ENCODE measurements at regions not wholly inside any gene's neighbourhood (a gene's known extent, or its start where the extent isn't known, plus 50 kb on each side); places are given as distances from the start of the nearest gene placed in this dataset.

DNA sequence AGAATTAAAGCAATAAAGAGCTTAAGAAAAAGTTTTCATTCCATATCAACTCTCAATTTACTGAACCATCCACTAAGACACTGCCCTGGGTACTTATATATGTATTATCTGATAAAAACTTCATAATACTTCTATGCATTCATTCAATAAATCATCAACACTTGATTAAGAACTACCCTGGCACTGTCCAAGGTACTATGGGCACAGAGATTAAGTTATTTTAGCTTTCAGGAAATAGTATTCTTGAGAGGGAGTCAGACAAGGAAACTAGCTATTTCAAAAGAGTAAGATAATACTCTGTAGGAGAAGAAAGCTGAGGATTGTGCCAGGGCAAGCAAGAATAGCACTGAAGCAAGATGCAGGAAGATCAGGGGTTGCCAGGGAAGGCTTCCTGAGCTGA lies 640.8 kb downstream of the FAM181B start:
- no peak overlapping the region for H3K18ac ChIP-seq (ENCODE audit: low read length)
- H3K4me1 ChIP-seq (ENCODE audit: control insufficient read depth in 1 of 2, insufficient read depth in 2 of 2, low read length in 2 of 2): peaks cover 0 to 5% of the 10 kb centered on the region in 2 experiments

DNA sequence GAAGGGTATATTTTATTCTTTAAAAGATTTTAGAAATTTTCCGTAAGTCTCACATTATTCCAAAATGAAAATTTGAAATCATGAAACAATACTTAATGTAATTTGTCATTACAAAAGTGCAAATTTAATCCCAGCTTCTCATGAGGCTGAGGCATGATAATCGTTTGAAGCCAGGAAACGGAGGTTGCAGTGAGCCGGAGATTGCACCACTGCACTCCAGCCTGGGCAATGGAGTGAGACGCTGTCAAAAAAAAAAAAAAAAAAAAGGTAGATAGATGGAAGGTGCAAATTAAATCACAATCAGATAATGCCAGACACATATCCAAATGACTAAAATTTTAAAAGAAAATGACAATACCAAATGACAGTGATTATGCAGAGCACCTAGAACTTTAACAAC lies 644.2 kb downstream of the FAM181B start:
- Histone ChIP-seq H2BK120ac (ENCODE audit: insufficient read depth, low read length, poor library complexity) (no peak overlapping the region), H3K79me2 (ENCODE audit: control insufficient read depth, insufficient read depth, low read length, poor library complexity) (no peaks in the 10 kb centered on the region), H2AK5ac (ENCODE audit: low read length) (no peak overlapping the region), H4K8ac (ENCODE audit: low read depth, low read length) (no peak overlapping the region), H3K9me3 (ENCODE audit: insufficient read depth, low read depth, low read length) (no peaks in the 10 kb centered on the region), H3K27me3 (ENCODE audit: insufficient read depth, low read length) (no peaks in the 10 kb centered on the region), H3K79me1 (ENCODE audit: low read length) (no peaks in the 10 kb centered on the region), H3K18ac (ENCODE audit: low read length) (no peak overlapping the region), H2BK5ac (ENCODE audit: low read depth, low read length, poor library complexity) (no peak overlapping the region), H2BK12ac (ENCODE audit: low read length) (no peak overlapping the region), H3K4me2 (ENCODE audit: low read length) (no peak overlapping the region), H4K12ac (ENCODE audit: low read depth, low read length) (no peak overlapping the region), H2AFZ (ENCODE audit: insufficient read depth, low read length, poor library complexity) (no peak overlapping the region), H3K4me1 (ENCODE audit: control insufficient read depth in 1 of 2, insufficient read depth in 2 of 2, low read length in 2 of 2) (peaks cover 0 to 3% of the 10 kb centered on the region in 2 experiments), H3K23ac (ENCODE audit: low read length) (no peak overlapping the region), H3K4ac (ENCODE audit: low read depth, low read length) (no peak overlapping the region), H3K27ac (ENCODE audit: low read depth, low read length) (no peak overlapping the region), H4K91ac (ENCODE audit: low read depth, low read length) (no peak overlapping the region), H3K4me3 (ENCODE audit: low read depth, low read length) (no peak overlapping the region), H3K36me3 (ENCODE audit: control insufficient read depth in 1 of 2, insufficient read depth in 2 of 2, low read length in 2 of 2) (no peaks in the 10 kb centered on the region), H3K9ac (ENCODE audit: low read length) (no peak overlapping the region), H3K14ac (ENCODE audit: low read length) (no peak overlapping the region)
- no peak for DNase-seq
- no CpG with 5 or more reads among the region's 5 CpGs for WGBS (ENCODE audit: extremely low coverage, insufficient coverage, insufficient read length)

More for the DNA sequence above, 640.8 kb downstream of the FAM181B start:
- H3K27ac ChIP-seq (ENCODE audit: low read depth, low read length): no peak overlapping the region
- no peak overlapping the region for H4K91ac ChIP-seq (ENCODE audit: low read depth, low read length)
- H3K23ac ChIP-seq (ENCODE audit: low read length): no peak overlapping the region
- H3K4me2 ChIP-seq (ENCODE audit: low read length): no peak overlapping the region
- no peak overlapping the region for H2BK120ac ChIP-seq (ENCODE audit: insufficient read depth, low read length, poor library complexity)
- H3K9me3 ChIP-seq (ENCODE audit: insufficient read depth, low read depth, low read length): no peaks in the 10 kb centered on the region
- no peak overlapping the region for H3K4ac ChIP-seq (ENCODE audit: low read depth, low read length)
- H3K79me2 ChIP-seq (ENCODE audit: control insufficient read depth, insufficient read depth, low read length, poor library complexity): no peaks in the 10 kb centered on the region
- H4K12ac ChIP-seq (ENCODE audit: low read depth, low read length): no peak overlapping the region
- H3K36me3 ChIP-seq (ENCODE audit: control insufficient read depth in 1 of 2, insufficient read depth in 2 of 2, low read length in 2 of 2): no peaks in the 10 kb centered on the region
- no peak for DNase-seq
- no peak overlapping the region for H2AFZ ChIP-seq (ENCODE audit: insufficient read depth, low read length, poor library complexity)
- H3K14ac ChIP-seq (ENCODE audit: low read length): no peak overlapping the region
- H2BK12ac ChIP-seq (ENCODE audit: low read length): no peak overlapping the region
- H3K27me3 ChIP-seq (ENCODE audit: insufficient read depth, low read length): no peaks in the 10 kb centered on the region
- H2BK5ac ChIP-seq (ENCODE audit: low read depth, low read length, poor library complexity): no peak overlapping the region
- no peak overlapping the region for H2AK5ac ChIP-seq (ENCODE audit: low read length)
- H3K79me1 ChIP-seq (ENCODE audit: low read length): no peaks in the 10 kb centered on the region
- H4K8ac ChIP-seq (ENCODE audit: low read depth, low read length): no peak overlapping the region
- no peak overlapping the region for H3K9ac ChIP-seq (ENCODE audit: low read length)
- H3K4me3 ChIP-seq (ENCODE audit: low read depth, low read length): no peak overlapping the region

DNA sequence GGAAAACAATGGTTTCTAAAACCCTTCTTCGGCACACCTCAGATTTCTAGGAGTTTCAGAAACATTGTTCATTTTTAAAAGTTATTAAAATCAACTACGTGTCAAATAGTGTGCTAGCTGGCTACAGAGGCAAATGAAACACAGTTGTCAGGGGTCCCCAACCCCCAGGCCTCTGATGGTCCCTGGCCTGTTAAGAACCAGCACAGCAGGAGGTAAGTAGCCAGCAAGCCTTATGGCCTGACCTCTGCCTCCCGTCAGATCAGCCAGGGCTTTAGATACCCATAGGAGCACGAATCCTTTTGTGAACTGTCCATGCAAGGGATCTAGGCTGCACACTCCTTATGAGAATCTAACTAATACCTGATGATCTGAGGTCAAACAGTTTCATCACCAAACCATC lies 648.2 kb downstream of the FAM181B start:
- H3K4me2 ChIP-seq (ENCODE audit: low read length): no peak overlapping the region
- H3K36me3 ChIP-seq (ENCODE audit: control insufficient read depth in 1 of 2, insufficient read depth in 2 of 2, low read length in 2 of 2): no peaks in the 10 kb centered on the region
- H3K79me2 ChIP-seq (ENCODE audit: control insufficient read depth, insufficient read depth, low read length, poor library complexity): no peaks in the 10 kb centered on the region
- H3K4me3 ChIP-seq (ENCODE audit: low read depth, low read length): no peak overlapping the region
- no peak overlapping the region for H3K14ac ChIP-seq (ENCODE audit: low read length)
- no peak overlapping the region for H3K4ac ChIP-seq (ENCODE audit: low read depth, low read length)
- no peak overlapping the region for H2AK5ac ChIP-seq (ENCODE audit: low read length)
- no peak overlapping the region for H3K18ac ChIP-seq (ENCODE audit: low read length)
- no peak overlapping the region for H2BK120ac ChIP-seq (ENCODE audit: insufficient read depth, low read length, poor library complexity)
- H4K12ac ChIP-seq (ENCODE audit: low read depth, low read length): no peak overlapping the region
- no peak overlapping the region for H2AFZ ChIP-seq (ENCODE audit: insufficient read depth, low read length, poor library complexity)
- H3K79me1 ChIP-seq (ENCODE audit: low read length): no peaks in the 10 kb centered on the region
- no peaks in the 10 kb centered on the region for H3K4me1 ChIP-seq (ENCODE audit: control insufficient read depth in 1 of 2, insufficient read depth in 2 of 2, low read length in 2 of 2)
- H3K27ac ChIP-seq (ENCODE audit: low read depth, low read length): no peak overlapping the region
- DNase-seq: no peak
- H3K23ac ChIP-seq (ENCODE audit: low read length): no peak overlapping the region
- H3K27me3 ChIP-seq (ENCODE audit: insufficient read depth, low read length): no peaks in the 10 kb centered on the region
- no CpG with 5 or more reads among the region's 4 CpGs for WGBS (ENCODE audit: extremely low coverage, insufficient coverage, insufficient read length)
- no peak overlapping the region for H4K91ac ChIP-seq (ENCODE audit: low read depth, low read length)
- no peak overlapping the region for H2BK12ac ChIP-seq (ENCODE audit: low read length)
- H3K9ac ChIP-seq (ENCODE audit: low read length): no peak overlapping the region
- no peak overlapping the region for H2BK5ac ChIP-seq (ENCODE audit: low read depth, low read length, poor library complexity)
- H3K9me3 ChIP-seq (ENCODE audit: insufficient read depth, low read depth, low read length): no peaks in the 10 kb centered on the region
- no peak overlapping the region for H4K8ac ChIP-seq (ENCODE audit: low read depth, low read length)

DNA sequence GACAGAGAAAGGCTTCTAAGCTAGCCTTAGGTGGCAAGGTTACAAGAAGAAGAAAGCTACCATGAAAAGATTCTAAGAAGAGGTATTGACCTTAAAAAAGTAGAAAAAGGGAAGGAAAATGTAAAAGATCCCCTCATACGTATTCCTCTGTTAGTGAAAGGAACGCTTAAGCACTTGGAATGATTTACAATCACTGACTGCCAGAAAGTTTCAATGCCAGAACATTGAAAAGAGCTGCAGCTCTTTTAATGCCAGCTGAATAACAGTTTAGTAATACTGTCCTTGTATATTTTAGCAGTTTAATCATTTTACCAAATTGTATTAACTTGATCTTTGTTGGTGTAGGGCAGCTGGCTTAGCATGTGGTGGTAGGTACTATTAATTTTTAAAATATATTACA lies 650.7 kb downstream of the FAM181B start:
- H3K4ac ChIP-seq (ENCODE audit: low read depth, low read length): no peak overlapping the region
- H3K9me3 ChIP-seq (ENCODE audit: insufficient read depth, low read depth, low read length): no peaks in the 10 kb centered on the region
- WGBS (ENCODE audit: extremely low coverage, insufficient coverage, insufficient read length): no CpG with 5 or more reads among the region's 2 CpGs
- H4K8ac ChIP-seq (ENCODE audit: low read depth, low read length): no peak overlapping the region
- H3K4me3 ChIP-seq (ENCODE audit: low read depth, low read length): no peak overlapping the region
- no peak overlapping the region for H3K23ac ChIP-seq (ENCODE audit: low read length)
- no peaks in the 10 kb centered on the region for H3K79me1 ChIP-seq (ENCODE audit: low read length)
- no peak overlapping the region for H3K18ac ChIP-seq (ENCODE audit: low read length)
- no peak overlapping the region for H3K4me2 ChIP-seq (ENCODE audit: low read length)
- H3K79me2 ChIP-seq (ENCODE audit: control insufficient read depth, insufficient read depth, low read length, poor library complexity): no peaks in the 10 kb centered on the region
- no peak overlapping the region for H2AFZ ChIP-seq (ENCODE audit: insufficient read depth, low read length, poor library complexity)
- no peak overlapping the region for H4K91ac ChIP-seq (ENCODE audit: low read depth, low read length)
- no peaks in the 10 kb centered on the region for H3K27me3 ChIP-seq (ENCODE audit: insufficient read depth, low read length)
- H2AK5ac ChIP-seq (ENCODE audit: low read length): no peak overlapping the region
- no peak overlapping the region for H2BK12ac ChIP-seq (ENCODE audit: low read length)
- no peak overlapping the region for H3K9ac ChIP-seq (ENCODE audit: low read length)
- no peak overlapping the region for H2BK5ac ChIP-seq (ENCODE audit: low read depth, low read length, poor library complexity)
- no peaks in the 10 kb centered on the region for H3K4me1 ChIP-seq (ENCODE audit: control insufficient read depth in 1 of 2, insufficient read depth in 2 of 2, low read length in 2 of 2)
- no peak overlapping the region for H4K12ac ChIP-seq (ENCODE audit: low read depth, low read length)
- H3K27ac ChIP-seq (ENCODE audit: low read depth, low read length): no peak overlapping the region
- H2BK120ac ChIP-seq (ENCODE audit: insufficient read depth, low read length, poor library complexity): no peak overlapping the region
- DNase-seq: no peak
- no peak overlapping the region for H3K14ac ChIP-seq (ENCODE audit: low read length)
- H3K36me3 ChIP-seq (ENCODE audit: control insufficient read depth in 1 of 2, insufficient read depth in 2 of 2, low read length in 2 of 2): no peaks in the 10 kb centered on the region

All from trophoblast cell (in vitro differentiated cells and primary cell).